Neural crest cell (in vitro differentiated cells): ENCODE measurements at regions not wholly inside any gene's neighbourhood (a gene's known extent, or its start where the extent isn't known, plus 50 kb on each side); places are given as distances from the start of the nearest gene placed in this dataset.
A peak's percentile ranks its signal among the peaks of the same experiment; 100 is the strongest.
"Not testable (repeated sequence)": the region's sequence is repeated elsewhere in the genome, so short reads cannot be mapped to it uniquely, and the experiment has no call there.

Source experiments
- DNase-seq: peaks from one replicate; pipeline ENCODE4 v3.0.0; 2021; ENCODE audit warnings: low read depth, mixed read lengths, low spot score
- H3K27ac Mint-ChIP-seq: one replicate; pipeline ENCODE4 v1.8.0; 2021; ENCODE audit warnings: mild to moderate bottlenecking, mixed read lengths; ENCODE audit not compliant: unreplicated experiment
- H3K27me3 Mint-ChIP-seq: 2 replicates; pipeline ENCODE4 v1.8.0; 2021; ENCODE audit warnings: low read depth, mild to moderate bottlenecking, mixed read lengths
- H3K36me3 Mint-ChIP-seq: 2 replicates; pipeline ENCODE4 v1.8.0; 2021; ENCODE audit warnings: low read depth, mild to moderate bottlenecking, mixed read lengths
- H3K4me1 Mint-ChIP-seq: 2 replicates; pipeline ENCODE4 v1.8.0; 2021; ENCODE audit warnings: mixed read lengths
- H3K4me3 Mint-ChIP-seq: one replicate; pipeline ENCODE4 v1.8.0; 2021; ENCODE audit warnings: mild to moderate bottlenecking, mixed read lengths
- H3K9me3 Mint-ChIP-seq: 2 replicates; pipeline ENCODE4 v1.8.0; 2021; ENCODE audit warnings: mixed read lengths
- TF ChIP-seq, protein P1 (sequence below): fragments of 200-600 bp; sonication (generic); conservative IDR thresholded peaks from 2 replicates; pipeline ENCODE4 v1.5.0; 2021; ENCODE audit warnings: antibody characterized with exemption, mild to moderate bottlenecking

DNA sequence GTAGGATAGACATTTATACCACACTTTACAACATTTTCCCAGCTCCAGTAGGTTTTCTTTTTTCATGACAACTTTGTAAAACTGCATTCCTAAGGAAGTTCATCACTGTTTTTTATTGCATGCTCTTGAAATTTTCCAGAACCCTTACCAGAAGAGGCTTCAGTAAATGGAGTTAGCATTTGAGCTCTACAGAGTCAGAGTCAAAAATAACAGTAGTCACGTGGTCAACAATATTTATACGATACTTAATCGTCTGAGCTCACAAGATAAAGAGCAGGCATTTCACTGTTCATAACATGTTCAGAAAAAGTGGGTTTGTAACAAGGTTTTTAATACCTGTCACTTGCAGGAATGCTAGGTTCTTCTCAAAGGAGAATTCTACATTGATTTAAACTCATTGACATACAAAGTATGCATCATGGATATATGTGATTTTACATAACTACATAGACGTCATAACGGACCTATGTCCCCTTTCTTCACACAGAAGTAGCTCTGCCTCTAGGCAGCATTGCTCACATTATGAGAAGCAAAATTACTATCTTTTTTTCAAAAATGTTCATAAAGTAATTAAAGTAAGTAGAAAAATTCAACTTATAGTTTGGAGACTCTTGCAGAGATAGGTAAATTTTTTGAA is 187.0 kb upstream of the COL3A1 start:
- Mint-ChIP-seq H3K4me3 (no peak overlapping the region), H3K9me3 (no peaks in the 10 kb centered on the region), H3K27ac (peak overlapping the region; percentile 70), H3K36me3 (no peaks in the 10 kb centered on the region), H3K4me1 (peaks cover 5% of the 10 kb centered on the region), H3K27me3 (no peaks in the 10 kb centered on the region)
- DNase-seq: no peak
- TF ChIP-seq, protein P1, sequence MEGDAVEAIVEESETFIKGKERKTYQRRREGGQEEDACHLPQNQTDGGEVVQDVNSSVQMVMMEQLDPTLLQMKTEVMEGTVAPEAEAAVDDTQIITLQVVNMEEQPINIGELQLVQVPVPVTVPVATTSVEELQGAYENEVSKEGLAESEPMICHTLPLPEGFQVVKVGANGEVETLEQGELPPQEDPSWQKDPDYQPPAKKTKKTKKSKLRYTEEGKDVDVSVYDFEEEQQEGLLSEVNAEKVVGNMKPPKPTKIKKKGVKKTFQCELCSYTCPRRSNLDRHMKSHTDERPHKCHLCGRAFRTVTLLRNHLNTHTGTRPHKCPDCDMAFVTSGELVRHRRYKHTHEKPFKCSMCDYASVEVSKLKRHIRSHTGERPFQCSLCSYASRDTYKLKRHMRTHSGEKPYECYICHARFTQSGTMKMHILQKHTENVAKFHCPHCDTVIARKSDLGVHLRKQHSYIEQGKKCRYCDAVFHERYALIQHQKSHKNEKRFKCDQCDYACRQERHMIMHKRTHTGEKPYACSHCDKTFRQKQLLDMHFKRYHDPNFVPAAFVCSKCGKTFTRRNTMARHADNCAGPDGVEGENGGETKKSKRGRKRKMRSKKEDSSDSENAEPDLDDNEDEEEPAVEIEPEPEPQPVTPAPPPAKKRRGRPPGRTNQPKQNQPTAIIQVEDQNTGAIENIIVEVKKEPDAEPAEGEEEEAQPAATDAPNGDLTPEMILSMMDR: no peak

- Mint-ChIP-seq H3K4me1 (peaks cover 5% of the 10 kb centered on the region), H3K4me3 (no peak overlapping the region), H3K36me3 (no peaks in the 10 kb centered on the region), H3K27me3 (no peaks in the 10 kb centered on the region), H3K27ac (no peak overlapping the region), H3K9me3 (no peaks in the 10 kb centered on the region)
- DNase-seq: no peak
- TF ChIP-seq, protein P1: no peak
Measured at GRCh38 chr2:188787658-188788240, 186.4 kb upstream of the COL3A1 start.

DNA sequence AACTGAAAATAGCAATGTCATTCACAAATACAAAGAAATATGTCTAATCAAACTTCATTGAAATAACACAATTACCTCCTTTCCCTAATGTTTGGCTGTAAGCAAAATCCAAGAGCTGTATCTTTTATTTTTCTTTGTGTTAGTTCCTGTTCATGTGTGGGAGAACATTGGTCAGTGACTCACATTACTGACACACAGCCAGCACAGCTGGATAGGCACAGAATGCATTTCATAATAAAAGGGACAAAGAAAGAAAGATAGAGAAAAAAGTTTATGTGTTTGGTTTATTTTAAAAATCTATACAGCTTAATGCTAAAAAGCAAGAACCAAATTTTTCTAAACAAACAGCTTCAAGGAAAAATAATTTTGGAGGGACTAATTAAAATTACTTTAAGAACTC is 185.6 kb upstream of the COL3A1 start:
- Mint-ChIP-seq H3K27ac (no peak overlapping the region), H3K9me3 (no peaks in the 10 kb centered on the region), H3K36me3 (no peaks in the 10 kb centered on the region), H3K27me3 (no peaks in the 10 kb centered on the region), H3K4me1 (peaks cover 5% of the 10 kb centered on the region), H3K4me3 (no peak overlapping the region)
- TF ChIP-seq, protein P1: no peak
- no peak for DNase-seq

DNA sequence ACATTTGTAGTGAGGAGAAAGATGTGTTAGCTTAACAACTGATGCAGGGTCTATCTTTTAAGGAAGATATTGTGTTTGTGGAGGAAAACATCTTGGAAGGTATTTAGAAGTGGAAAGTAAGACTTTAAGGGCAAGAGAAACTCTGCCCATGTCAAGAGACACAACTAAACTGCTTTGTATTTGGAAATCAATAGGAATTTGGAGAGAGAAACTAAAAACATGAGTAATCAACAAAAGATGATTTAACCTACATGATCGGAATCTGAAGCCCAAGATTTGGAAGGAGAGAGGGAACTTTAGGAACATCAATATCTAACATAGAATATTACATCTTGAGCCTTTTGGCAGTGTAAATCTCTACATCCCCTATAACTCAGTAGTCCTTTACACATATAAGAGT is 184.2 kb upstream of the COL3A1 start:
- H3K36me3 Mint-ChIP-seq: no peaks in the 10 kb centered on the region
- H3K4me1 Mint-ChIP-seq: peaks cover 5% of the 10 kb centered on the region
- no peaks in the 10 kb centered on the region for H3K9me3 Mint-ChIP-seq
- H3K27me3 Mint-ChIP-seq: no peaks in the 10 kb centered on the region
- DNase-seq: no peak
- TF ChIP-seq, protein P1: no peak
- H3K27ac Mint-ChIP-seq: no peak overlapping the region
- H3K4me3 Mint-ChIP-seq: no peak overlapping the region

- H3K9me3 Mint-ChIP-seq, DNase-seq, H3K27me3 Mint-ChIP-seq, H3K36me3 Mint-ChIP-seq, H3K4me1 Mint-ChIP-seq, H3K4me3 Mint-ChIP-seq, H3K27ac Mint-ChIP-seq: not testable (repeated sequence)
Measured at GRCh38 chr2:188794453-188794852, 179.7 kb upstream of the COL3A1 start.

GRCh38 chr2:188795762-188796161 is 178.4 kb upstream of the COL3A1 start:
- Mint-ChIP-seq H3K27me3 (no peaks in the 10 kb centered on the region), H3K9me3 (peaks cover 3% of the 10 kb centered on the region), H3K36me3 (no peaks in the 10 kb centered on the region), H3K4me3 (no peak overlapping the region), H3K27ac (no peak overlapping the region), H3K4me1 (no peaks in the 10 kb centered on the region)
- no peak for DNase-seq
- TF ChIP-seq, protein P1: no peak
